Activated CD8-positive, alpha-beta T cell treated with anti-CD3 and anti-CD28 coated beads for 36 hours (primary cell): ENCODE measurements at regions not wholly inside any gene's neighbourhood (a gene's known extent, or its start where the extent isn't known, plus 50 kb on each side); places are given as distances from the start of the nearest gene placed in this dataset.

ENCODE experiments used
- ATAC-seq: fragments of 200-7000 bp; cut with Tn5 transposase; one replicate; pipeline ENCODE4 v1.10.0; 2021; ENCODE audit warnings: mild to moderate bottlenecking, moderate library complexity
- CTCF ChIA-PET: fragments of 350-600 bp; sonication (Branson Sonifier 250); formaldehyde crosslinking; loops from one replicate; lab custom pipeline; 2021; ENCODE audit warnings: antibody characterized with exemption; lab: Charles Lee
- POLR2A ChIA-PET: fragments of 350-600 bp; sonication (Branson Sonifier 250); formaldehyde crosslinking; loops from one replicate; lab custom pipeline; 2021; ENCODE audit warnings: antibody characterized with exemption; lab: Charles Lee
- DNase-seq: peaks from one replicate; pipeline ENCODE4 v3.0.0-alpha.2; 2020
- H3K27ac Mint-ChIP-seq: one replicate; pipeline ENCODE4 v1.8.0; 2021; ENCODE audit warnings: mild to moderate bottlenecking, mixed read lengths
- H3K27me3 Mint-ChIP-seq: one replicate; pipeline ENCODE4 v1.8.0; 2021; ENCODE audit warnings: mixed read lengths
- H3K36me3 Mint-ChIP-seq: one replicate; pipeline ENCODE4 v1.8.0; 2021; ENCODE audit warnings: low read depth, mixed read lengths
- H3K4me1 Mint-ChIP-seq: one replicate; pipeline ENCODE4 v1.8.0; 2021; ENCODE audit warnings: low read depth, mixed read lengths
- H3K4me3 Mint-ChIP-seq: one replicate; pipeline ENCODE4 v1.8.0; 2021; ENCODE audit warnings: mild to moderate bottlenecking, moderate library complexity, mixed read lengths
- H3K9me3 Mint-ChIP-seq: one replicate; pipeline ENCODE4 v1.8.0; 2021; ENCODE audit warnings: mixed read lengths
- CTCF ChIP-seq: fragments of 200-600 bp; IDR thresholded peaks from one replicate; pipeline ENCODE4 v1.8.0; 2022; ENCODE audit warnings: antibody characterized with exemption, mild to moderate bottlenecking
- intact Hi-C: fragments of 100-400 bp; cut with micrococcal nuclease; formaldehyde crosslinking; loops from one replicate; pipeline ENCODE4 v1.10.0; 2022

GRCh38 chr2:122390406-122390805 lies 635.0 kb downstream of the TSN start:
- Mint-ChIP-seq H3K27ac (peak overlapping the region; percentile 39), H3K9me3 (peaks cover 9% of the 10 kb centered on the region), H3K4me3 (no peak overlapping the region), H3K4me1 (no peaks in the 10 kb centered on the region), H3K36me3 (no peaks in the 10 kb centered on the region), H3K27me3 (no peaks in the 10 kb centered on the region)
- intact Hi-C loops, result no loop called here
- ATAC-seq (no peak), DNase-seq (peak; percentile 3)
- POLR2A ChIA-PET, result interaction anchor here (0.7 kb wide), 1 partner anchor 102 kb away, joined by 3 read pairs; no protein-coding TSS in a partner anchor
- TF ChIP-seq CTCF, result no peak
- CTCF ChIA-PET, result no interaction called here

DNA sequence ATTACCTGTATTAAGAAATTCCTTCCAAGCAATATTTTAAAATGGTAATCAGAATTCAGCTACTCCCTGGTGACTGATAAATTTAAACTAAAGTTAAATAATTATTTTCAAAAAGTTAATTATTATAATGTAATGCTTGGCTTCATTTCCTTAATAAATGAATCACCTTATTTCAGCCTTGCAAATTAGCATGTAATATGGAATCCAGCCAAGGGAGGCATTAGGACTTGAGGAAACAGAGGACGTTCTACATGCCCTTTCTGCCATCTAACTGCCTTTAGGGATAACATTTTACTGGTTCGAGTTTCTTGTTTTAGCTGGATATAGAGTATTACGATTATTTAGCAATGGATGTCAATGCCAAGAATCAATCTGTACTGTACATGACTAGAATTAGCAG lies 636.3 kb downstream of the TSN start:
- ChIA-PET CTCF (no interaction called here), POLR2A (no interaction called here)
- no peaks in the 10 kb centered on the region for H3K4me1 Mint-ChIP-seq
- DNase-seq (no peak), ATAC-seq (no peak)
- no peaks in the 10 kb centered on the region for H3K27me3 Mint-ChIP-seq
- H3K36me3 Mint-ChIP-seq, result no peaks in the 10 kb centered on the region
- no peak overlapping the region for H3K27ac Mint-ChIP-seq
- TF ChIP-seq CTCF, result no peak
- no peak overlapping the region for H3K4me3 Mint-ChIP-seq
- intact Hi-C loops, result no loop called here
- peaks cover 9% of the 10 kb centered on the region for H3K9me3 Mint-ChIP-seq

DNA sequence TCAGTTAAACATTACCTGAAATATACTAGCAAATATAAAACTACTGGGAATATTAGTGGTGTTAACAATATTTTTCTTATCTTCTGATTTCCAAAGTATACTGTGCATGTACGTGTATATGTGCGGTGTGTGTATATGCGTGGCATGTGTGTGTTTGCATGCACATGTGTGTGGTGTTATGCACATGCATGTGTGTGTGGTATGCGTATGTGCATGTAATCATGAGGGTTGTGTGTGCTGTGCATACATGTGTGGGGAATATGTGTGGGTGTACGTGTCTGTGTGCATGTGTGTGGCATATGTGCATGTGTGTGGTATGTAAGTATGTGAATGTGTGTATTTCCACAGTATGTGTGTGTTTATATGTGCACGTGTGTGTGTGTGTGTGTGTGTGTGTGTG lies 640.2 kb downstream of the TSN start:
- H3K4me3 Mint-ChIP-seq, result no peak overlapping the region
- H3K36me3 Mint-ChIP-seq, result no peaks in the 10 kb centered on the region
- ChIA-PET CTCF (no interaction called here), POLR2A (no interaction called here)
- H3K9me3 Mint-ChIP-seq, result no peaks in the 10 kb centered on the region
- H3K27me3 Mint-ChIP-seq, result no peaks in the 10 kb centered on the region
- DNase-seq (no peak), ATAC-seq (no peak)
- no peaks in the 10 kb centered on the region for H3K4me1 Mint-ChIP-seq
- H3K27ac Mint-ChIP-seq, result no peak overlapping the region
- intact Hi-C loops, result no loop called here
- TF ChIP-seq CTCF, result no peak

DNA sequence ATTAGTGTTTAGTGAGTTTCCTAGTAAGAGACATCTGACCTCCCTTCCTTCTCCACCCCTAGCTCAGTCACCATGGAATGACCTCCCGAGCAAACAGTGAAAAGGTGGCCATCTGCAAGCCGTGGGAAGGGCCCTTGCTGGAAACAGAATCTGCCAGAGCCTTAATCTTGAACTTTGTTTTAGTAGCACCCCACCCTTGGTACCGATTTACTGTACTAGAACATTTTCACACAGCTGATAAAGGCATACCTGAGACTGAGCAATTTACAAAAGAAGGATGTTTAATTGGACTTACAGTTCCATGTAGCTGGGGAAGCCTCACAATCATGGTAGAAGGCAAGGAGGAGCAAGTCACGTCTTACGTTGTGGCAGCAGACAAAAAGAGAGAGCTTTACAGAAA lies 655.8 kb downstream of the TSN start:
- Mint-ChIP-seq H3K9me3 (peaks cover 8% of the 10 kb centered on the region), H3K27ac (no peak overlapping the region), H3K27me3 (no peaks in the 10 kb centered on the region), H3K4me1 (no peaks in the 10 kb centered on the region), H3K4me3 (no peak overlapping the region), H3K36me3 (no peaks in the 10 kb centered on the region)
- TF ChIP-seq CTCF, result no peak
- no peak for DNase-seq
- ChIA-PET CTCF (no interaction called here), POLR2A (no interaction called here)
- intact Hi-C loops, result no loop called here
- no peak for ATAC-seq

DNA sequence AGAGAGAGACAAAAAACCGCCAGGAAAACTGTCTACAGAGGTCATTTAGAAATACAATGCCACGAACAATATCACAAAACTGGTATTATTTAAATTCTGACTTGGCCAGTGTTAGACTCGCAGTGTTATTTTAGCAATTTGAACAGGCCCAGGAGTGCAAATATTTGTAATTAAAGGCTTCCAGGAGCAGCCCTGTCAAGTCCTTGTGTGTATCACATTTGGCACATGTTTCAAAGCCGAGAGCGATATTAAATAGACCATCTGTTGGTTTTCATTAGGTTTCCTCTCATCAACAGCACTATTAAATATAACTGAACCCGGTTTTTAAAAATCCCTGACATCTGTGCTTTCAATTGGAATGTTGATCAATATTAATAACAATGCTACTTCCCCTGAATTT lies 656.9 kb downstream of the TSN start:
- ChIA-PET CTCF (no interaction called here), POLR2A (no interaction called here)
- Mint-ChIP-seq H3K9me3 (peaks cover 8% of the 10 kb centered on the region), H3K4me1 (no peaks in the 10 kb centered on the region), H3K27ac (no peak overlapping the region), H3K36me3 (no peaks in the 10 kb centered on the region), H3K27me3 (no peaks in the 10 kb centered on the region), H3K4me3 (no peak overlapping the region)
- intact Hi-C loops, result no loop called here
- ATAC-seq (no peak), DNase-seq (no peak)
- no peak for TF ChIP-seq CTCF
